OCI-LY1 (cell line): ENCODE measurements at regions not wholly inside any gene's neighbourhood (a gene's known extent, or its start where the extent isn't known, plus 50 kb on each side); places are given as distances from the start of the nearest gene placed in this dataset.

Experiments used
- H2AFZ ChIP-seq: fragments of 200-600 bp; sonication (generic), shearing (Covaris generic); 2 replicates; pipeline ENCODE4 v1.6.0; 2014; ENCODE audit warnings: antibody characterized with exemption, mild to moderate bottlenecking, low read length
- H3F3A ChIP-seq: fragments of 200-600 bp; sonication (generic), shearing (Covaris generic); 2 replicates; pipeline ENCODE4 v1.6.0; 2014; ENCODE audit warnings: mild to moderate bottlenecking, antibody characterized with exemption, low read length, moderate library complexity; ENCODE audit not compliant: insufficient read depth
- H3K27ac ChIP-seq: fragments of 200-600 bp; sonication (generic); 2 replicates; pipeline ENCODE4 v1.5.1; 2014; ENCODE audit warnings: low read length, mixed run types, mild to moderate bottlenecking, low read depth; ENCODE audit not compliant: poor library complexity, severe bottlenecking
- H3K27me3 ChIP-seq: fragments of 200-600 bp; sonication (generic); 2 replicates; pipeline ENCODE4 v1.6.0; 2014; ENCODE audit warnings: antibody characterized with exemption, mild to moderate bottlenecking, low read length, moderate library complexity; ENCODE audit not compliant: insufficient read depth
- H3K36me3 ChIP-seq: fragments of 200-600 bp; sonication (generic); 2 replicates; pipeline ENCODE4 v1.6.1; 2014; ENCODE audit warnings: mild to moderate bottlenecking, antibody characterized with exemption, low read length, moderate library complexity, mixed read lengths; ENCODE audit not compliant: insufficient read depth
- H3K4me1 ChIP-seq: fragments of 200-600 bp; sonication (generic); 2 replicates; pipeline ENCODE4 v1.5.1; 2014; ENCODE audit warnings: mild to moderate bottlenecking, low read length, moderate library complexity; ENCODE audit not compliant: insufficient read depth, severe bottlenecking
- H3K4me2 ChIP-seq: fragments of 200-600 bp; sonication (generic), shearing (Covaris generic); 2 replicates; pipeline ENCODE4 v1.6.1; 2014; ENCODE audit warnings: low read length
- H3K4me3 ChIP-seq: fragments of 200-600 bp; sonication (generic); 2 replicates; pipeline ENCODE4 v1.5.1; 2014; ENCODE audit warnings: low read length, low read depth, mild to moderate bottlenecking, mixed read lengths; ENCODE audit not compliant: poor library complexity, severe bottlenecking
- H3K79me2 ChIP-seq: fragments of 200-600 bp; shearing (Covaris generic); 2 replicates; pipeline ENCODE4 v1.6.1; 2016; ENCODE audit warnings: mixed run types, low read length, mixed read lengths; ENCODE audit not compliant: insufficient read depth
- H3K9ac ChIP-seq: fragments of 200-600 bp; sonication (generic), shearing (Covaris generic); 2 replicates; pipeline ENCODE4 v1.6.1; 2014; ENCODE audit warnings: mild to moderate bottlenecking, low read length, mixed read lengths
- H3K9me2 ChIP-seq: fragments of 200-600 bp; sonication (generic), shearing (Covaris generic); 2 replicates; pipeline ENCODE4 v1.6.1; 2014; ENCODE audit warnings: low read depth, mild to moderate bottlenecking, low read length, mixed read lengths
- H3K9me3 ChIP-seq: fragments of 200-600 bp; shearing (Covaris generic); 2 replicates; pipeline ENCODE4 v1.6.1; 2014; ENCODE audit warnings: low read length, mixed read lengths
- H4K20me1 ChIP-seq: fragments of 200-600 bp; sonication (generic), shearing (Covaris generic); 2 replicates; pipeline ENCODE4 v1.6.0; 2016; ENCODE audit warnings: mild to moderate bottlenecking, low read length; ENCODE audit not compliant: insufficient read depth
- CTCF ChIP-seq: fragments of 200-600 bp; sonication (generic), shearing (Covaris generic); IDR thresholded peaks from 2 replicates; pipeline ENCODE4 v1.5.1; 2017; ENCODE audit warnings: mild to moderate bottlenecking, antibody characterized with exemption, low read length, moderate library complexity, mixed read lengths
- EZH2 ChIP-seq: fragments of 200-600 bp; sonication (generic), shearing (Covaris generic); IDR thresholded peaks from 2 replicates; pipeline ENCODE4 v1.8.0; 2017; ENCODE audit warnings: borderline replicate concordance, mixed run types, mild to moderate bottlenecking, antibody characterized with exemption, low read length, moderate library complexity, mixed read lengths

DNA sequence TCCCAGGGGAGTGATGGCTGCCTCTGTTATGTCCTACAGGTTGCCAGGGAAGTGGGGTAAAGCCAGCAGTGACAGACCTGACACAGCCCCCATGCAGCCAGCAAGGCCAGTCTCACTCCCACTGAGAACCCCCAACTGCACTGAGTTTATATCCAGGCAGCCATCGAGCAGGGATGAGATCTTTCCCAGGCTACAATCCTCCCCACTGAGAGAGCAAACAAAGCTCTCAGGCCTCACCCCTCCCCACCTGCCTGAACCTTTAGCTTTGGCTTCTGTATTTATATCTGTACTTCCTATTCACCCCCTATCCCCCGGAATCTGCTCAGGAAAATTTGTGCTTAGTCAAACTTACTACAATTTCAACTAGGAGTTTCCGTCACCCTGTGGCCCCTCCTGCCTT, 284.1 kb downstream of the FAM170A start:
- H3K4me1 ChIP-seq, result no peaks in the 10 kb centered on the region
- no peaks in the 10 kb centered on the region for H3K9me2 ChIP-seq
- no peaks in the 10 kb centered on the region for H3F3A ChIP-seq
- no peaks in the 10 kb centered on the region for H3K79me2 ChIP-seq
- H3K27ac ChIP-seq, result no peak overlapping the region
- no peak overlapping the region for H3K4me2 ChIP-seq
- TF ChIP-seq EZH2, result no peak
- TF ChIP-seq CTCF, result no peak
- H3K9ac ChIP-seq, result no peak overlapping the region
- H2AFZ ChIP-seq, result no peak overlapping the region
- no peaks in the 10 kb centered on the region for H4K20me1 ChIP-seq
- H3K9me3 ChIP-seq, result no peaks in the 10 kb centered on the region
- H3K27me3 ChIP-seq, result no peaks in the 10 kb centered on the region
- H3K36me3 ChIP-seq, result no peaks in the 10 kb centered on the region
- no peak overlapping the region for H3K4me3 ChIP-seq

- H3K27me3 ChIP-seq, result no peaks in the 10 kb centered on the region
- H3K27ac ChIP-seq, result no peak overlapping the region
- no peak overlapping the region for H2AFZ ChIP-seq
- no peaks in the 10 kb centered on the region for H3K36me3 ChIP-seq
- H3K4me2 ChIP-seq, result no peak overlapping the region
- H3F3A ChIP-seq, result no peaks in the 10 kb centered on the region
- H3K9me2 ChIP-seq, result no peaks in the 10 kb centered on the region
- no peak overlapping the region for H3K4me3 ChIP-seq
- no peaks in the 10 kb centered on the region for H3K4me1 ChIP-seq
- TF ChIP-seq CTCF, result no peak
- TF ChIP-seq EZH2, result no peak
- no peaks in the 10 kb centered on the region for H4K20me1 ChIP-seq
- H3K9ac ChIP-seq, result no peak overlapping the region
- H3K9me3 ChIP-seq, result no peaks in the 10 kb centered on the region
- H3K79me2 ChIP-seq, result no peaks in the 10 kb centered on the region
Observed at GRCh38 chr5:119919279-119919678, 289.9 kb downstream of the FAM170A start.

GRCh38 chr5:119926301-119926700, 296.9 kb downstream of the FAM170A start:
- no peak overlapping the region for H2AFZ ChIP-seq
- no peaks in the 10 kb centered on the region for H4K20me1 ChIP-seq
- no peak overlapping the region for H3K9ac ChIP-seq
- TF ChIP-seq CTCF (no peak), EZH2 (no peak)
- no peak overlapping the region for H3K27ac ChIP-seq
- no peaks in the 10 kb centered on the region for H3K79me2 ChIP-seq
- H3K27me3 ChIP-seq, result no peaks in the 10 kb centered on the region
- H3K9me2 ChIP-seq, result no peaks in the 10 kb centered on the region
- H3F3A ChIP-seq, result no peaks in the 10 kb centered on the region
- no peak overlapping the region for H3K4me3 ChIP-seq
- no peak overlapping the region for H3K4me2 ChIP-seq
- H3K4me1 ChIP-seq, result no peaks in the 10 kb centered on the region
- H3K9me3 ChIP-seq, result no peaks in the 10 kb centered on the region
- no peaks in the 10 kb centered on the region for H3K36me3 ChIP-seq
